ENCODE measurements at regions not wholly inside any gene's neighbourhood (a gene's known extent, or its start where the extent isn't known, plus 50 kb on each side); places are given as distances from the start of the nearest gene placed in this dataset.

GRCh38 chrX:39903343-39903742 lies 194.4 kb downstream of the BCOR start:
- TF ChIP-seq CTCF (IDR thresholded peaks at IDR 0.05) = no peak
- Mint-ChIP-seq H3K4me1 (ENCODE audit: low read depth) (peaks cover 48% of the 10 kb centered on the region), H3K4me3 (peak overlapping the region; percentile 73), H3K27me3 (ENCODE audit: insufficient read depth) (no peaks in the 10 kb centered on the region; the same call in 1 of the 2 replicates), H3K27ac (peak overlapping the region; percentile 80), H3K9me3 (no peaks in the 10 kb centered on the region), H3K36me3 (ENCODE audit: low read depth) (no peaks in the 10 kb centered on the region)
- DNase-seq = peak; percentile 44

- Mint-ChIP-seq H3K27ac (peak overlapping the region; percentile 80; the same call in 1 of the 2 replicates), H3K4me1 (ENCODE audit: low read depth) (peaks cover 54% of the 10 kb centered on the region), H3K36me3 (ENCODE audit: low read depth) (no peaks in the 10 kb centered on the region), H3K9me3 (no peaks in the 10 kb centered on the region), H3K27me3 (ENCODE audit: insufficient read depth) (no peaks in the 10 kb centered on the region; the same call in 1 of the 2 replicates), H3K4me3 (no peak overlapping the region)
- TF ChIP-seq CTCF (IDR thresholded peaks at IDR 0.05) = no peak
- peak; percentile 56 for DNase-seq
Observed at GRCh38 chrX:39903937-39904336, 193.8 kb downstream of the BCOR start.

GRCh38 chrX:39904816-39905537 lies 192.8 kb downstream of the BCOR start:
- Mint-ChIP-seq H3K36me3 (ENCODE audit: low read depth) (no peaks in the 10 kb centered on the region), H3K4me3 (peak overlapping the region; percentile 53; the same call in 1 of the 2 replicates), H3K27me3 (ENCODE audit: insufficient read depth) (no peaks in the 10 kb centered on the region; the same call in 1 of the 2 replicates), H3K4me1 (ENCODE audit: low read depth) (peaks cover 56% of the 10 kb centered on the region), H3K27ac (peak overlapping the region; percentile 64), H3K9me3 (no peaks in the 10 kb centered on the region)
- DNase-seq = no peak
- TF ChIP-seq CTCF (IDR thresholded peaks at IDR 0.05) = no peak

- peak overlapping the region; percentile 53; the same call in 1 of the 2 replicates for H3K4me3 Mint-ChIP-seq
- H3K27me3 Mint-ChIP-seq (ENCODE audit: insufficient read depth) = no peaks in the 10 kb centered on the region; the same call in 1 of the 2 replicates
- peaks cover 51% of the 10 kb centered on the region for H3K4me1 Mint-ChIP-seq (ENCODE audit: low read depth)
- no peaks in the 10 kb centered on the region for H3K36me3 Mint-ChIP-seq (ENCODE audit: low read depth)
- peak; percentile 39 for DNase-seq
- no peaks in the 10 kb centered on the region for H3K9me3 Mint-ChIP-seq
- TF ChIP-seq CTCF (IDR thresholded peaks at IDR 0.05) = no peak
- H3K27ac Mint-ChIP-seq = peak overlapping the region; percentile 64
Observed at GRCh38 chrX:39905538-39905891, 192.2 kb downstream of the BCOR start.

GRCh38 chrX:39905946-39906345 lies 191.8 kb downstream of the BCOR start:
- Mint-ChIP-seq H3K4me3 (no peak overlapping the region; the same call in 1 of the 2 replicates), H3K4me1 (ENCODE audit: low read depth) (peaks cover 50% of the 10 kb centered on the region), H3K27me3 (ENCODE audit: insufficient read depth) (no peaks in the 10 kb centered on the region; the same call in 1 of the 2 replicates), H3K36me3 (ENCODE audit: low read depth) (no peaks in the 10 kb centered on the region), H3K27ac (peak overlapping the region; percentile 64; the same call in 1 of the 2 replicates), H3K9me3 (no peaks in the 10 kb centered on the region)
- no peak for DNase-seq
- no peak for TF ChIP-seq CTCF (IDR thresholded peaks at IDR 0.05)

Measured in HFFc6 (cell line).